KMS-11 (cell line): ENCODE measurements at regions not wholly inside any gene's neighbourhood (a gene's known extent, or its start where the extent isn't known, plus 50 kb on each side); places are given as distances from the start of the nearest gene placed in this dataset.

Experiments
- H2AFZ ChIP-seq: fragments of 200-600 bp; sonication (generic); 2 replicates; pipeline ENCODE4 v1.6.1; 2016; ENCODE audit warnings: antibody characterized with exemption, mixed run types, low read depth
- H3K27ac ChIP-seq: fragments of 200-600 bp; sonication (generic); 2 replicates; pipeline ENCODE4 v1.6.1; 2016; ENCODE audit warnings: mild to moderate bottlenecking, mixed run types
- H3K27me3 ChIP-seq: fragments of 200-600 bp; sonication (generic); 2 replicates; pipeline ENCODE4 v1.6.1; 2017; ENCODE audit warnings: mild to moderate bottlenecking, low read depth, mixed run types, moderate library complexity; ENCODE audit not compliant: insufficient read depth
- H3K36me3 ChIP-seq: fragments of 200-600 bp; sonication (generic); 2 replicates; pipeline ENCODE4 v1.6.1; 2017; ENCODE audit warnings: mild to moderate bottlenecking, mixed run types; ENCODE audit not compliant: insufficient read depth
- H3K4me1 ChIP-seq: fragments of 200-600 bp; sonication (generic); 2 replicates; pipeline ENCODE4 v1.6.1; 2016; ENCODE audit warnings: mild to moderate bottlenecking, low read depth, mixed run types; ENCODE audit not compliant: poor library complexity, severe bottlenecking
- H3K4me2 ChIP-seq: fragments of 200-600 bp; sonication (generic); 2 replicates; pipeline ENCODE4 v1.7.0; 2016; ENCODE audit warnings: mild to moderate bottlenecking, mixed run types
- H3K4me3 ChIP-seq: fragments of 200-600 bp; sonication (generic); IDR thresholded peaks from 2 replicates; pipeline ENCODE4 v1.6.1; 2017; ENCODE audit warnings: low read depth, low read length, mixed read lengths; ENCODE audit not compliant: insufficient read depth
- H3K79me2 ChIP-seq: fragments of 200-600 bp; sonication (generic); 2 replicates; pipeline ENCODE4 v1.6.1; 2016; ENCODE audit warnings: low read depth, mixed run types; ENCODE audit not compliant: insufficient read depth
- H3K9ac ChIP-seq: fragments of 200-600 bp; sonication (generic); 2 replicates; pipeline ENCODE4 v1.6.1; 2016; ENCODE audit warnings: mild to moderate bottlenecking, mixed run types
- H4K20me1 ChIP-seq: fragments of 200-600 bp; sonication (generic); 2 replicates; pipeline ENCODE4 v1.6.1; 2016; ENCODE audit warnings: mild to moderate bottlenecking, mixed run types; ENCODE audit not compliant: insufficient read depth
- TF ChIP-seq, protein P1 (sequence below): fragments of 200-600 bp; sonication (generic); conservative IDR thresholded peaks from 2 replicates; pipeline ENCODE4 v1.6.1; 2017; ENCODE audit warnings: low read depth, mild to moderate bottlenecking, antibody characterized with exemption, low read length, moderate library complexity, mixed read lengths

DNA sequence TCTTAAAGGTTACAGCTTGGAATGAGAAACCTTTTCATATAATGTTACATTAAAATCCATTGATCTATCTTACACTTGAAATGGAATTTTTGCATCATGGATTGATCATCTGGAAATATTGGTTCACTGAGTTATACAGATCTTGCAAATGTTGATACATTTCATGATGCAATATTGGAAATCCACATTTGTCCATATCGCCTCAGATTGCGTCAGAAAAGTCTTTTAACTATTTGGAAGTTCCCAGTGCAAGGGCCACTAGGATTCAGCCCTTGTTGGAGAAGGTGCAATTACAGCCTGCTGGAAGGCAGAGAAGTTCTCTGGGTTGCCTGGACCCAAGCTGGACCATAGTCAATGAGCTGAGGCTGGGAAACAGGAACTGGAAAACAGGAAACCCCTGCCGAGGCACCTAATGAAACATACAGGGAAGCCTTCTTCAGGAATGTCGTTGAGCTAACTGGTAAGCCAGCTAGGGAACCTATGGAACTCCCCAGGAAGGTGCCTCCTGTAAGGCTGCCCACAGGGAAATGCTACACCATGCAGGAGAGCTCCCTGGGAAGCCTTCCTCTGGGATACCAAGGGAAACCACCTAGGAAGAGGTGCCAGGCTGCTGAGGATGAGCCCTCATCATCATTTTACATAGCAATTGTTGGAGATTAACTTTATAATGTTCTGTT is 600.4 kb upstream of the CADM1 start:
- Histone ChIP-seq H2AFZ (no peak overlapping the region), H3K27ac (no peak overlapping the region), H3K27me3 (no peaks in the 10 kb centered on the region), H3K36me3 (no peaks in the 10 kb centered on the region), H3K4me1 (no peaks in the 10 kb centered on the region), H3K79me2 (no peaks in the 10 kb centered on the region), H3K4me2 (no peak overlapping the region), H3K4me3 (no peak overlapping the region), H4K20me1 (no peaks in the 10 kb centered on the region), H3K9ac (no peak overlapping the region)
- TF ChIP-seq, protein P1, sequence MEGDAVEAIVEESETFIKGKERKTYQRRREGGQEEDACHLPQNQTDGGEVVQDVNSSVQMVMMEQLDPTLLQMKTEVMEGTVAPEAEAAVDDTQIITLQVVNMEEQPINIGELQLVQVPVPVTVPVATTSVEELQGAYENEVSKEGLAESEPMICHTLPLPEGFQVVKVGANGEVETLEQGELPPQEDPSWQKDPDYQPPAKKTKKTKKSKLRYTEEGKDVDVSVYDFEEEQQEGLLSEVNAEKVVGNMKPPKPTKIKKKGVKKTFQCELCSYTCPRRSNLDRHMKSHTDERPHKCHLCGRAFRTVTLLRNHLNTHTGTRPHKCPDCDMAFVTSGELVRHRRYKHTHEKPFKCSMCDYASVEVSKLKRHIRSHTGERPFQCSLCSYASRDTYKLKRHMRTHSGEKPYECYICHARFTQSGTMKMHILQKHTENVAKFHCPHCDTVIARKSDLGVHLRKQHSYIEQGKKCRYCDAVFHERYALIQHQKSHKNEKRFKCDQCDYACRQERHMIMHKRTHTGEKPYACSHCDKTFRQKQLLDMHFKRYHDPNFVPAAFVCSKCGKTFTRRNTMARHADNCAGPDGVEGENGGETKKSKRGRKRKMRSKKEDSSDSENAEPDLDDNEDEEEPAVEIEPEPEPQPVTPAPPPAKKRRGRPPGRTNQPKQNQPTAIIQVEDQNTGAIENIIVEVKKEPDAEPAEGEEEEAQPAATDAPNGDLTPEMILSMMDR = no peak

DNA sequence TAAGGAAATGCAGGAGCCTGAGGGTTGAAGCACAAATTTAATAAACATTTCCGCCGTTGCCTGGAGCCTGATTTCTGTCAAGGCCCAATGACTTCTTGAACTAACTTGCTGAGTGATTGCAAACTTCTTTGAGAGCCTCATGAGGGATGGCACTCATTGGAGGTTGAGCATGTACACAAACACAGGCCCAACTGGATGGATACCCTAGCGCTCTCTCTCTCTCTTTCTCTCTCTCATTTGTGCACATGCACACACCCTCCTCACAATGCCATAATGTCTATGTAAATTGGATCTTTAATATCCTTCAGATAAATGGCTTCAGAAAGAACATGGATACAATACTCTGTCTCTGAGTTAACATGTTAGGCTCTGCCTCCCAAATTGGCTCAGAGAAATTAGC is 597.7 kb upstream of the CADM1 start:
- Histone ChIP-seq H3K9ac (no peak overlapping the region), H3K4me3 (no peak overlapping the region), H3K27ac (no peak overlapping the region), H3K27me3 (no peaks in the 10 kb centered on the region), H2AFZ (no peak overlapping the region), H3K4me1 (no peaks in the 10 kb centered on the region), H4K20me1 (no peaks in the 10 kb centered on the region), H3K4me2 (no peak overlapping the region), H3K79me2 (no peaks in the 10 kb centered on the region), H3K36me3 (no peaks in the 10 kb centered on the region)
- TF ChIP-seq, protein P1 = no peak

DNA sequence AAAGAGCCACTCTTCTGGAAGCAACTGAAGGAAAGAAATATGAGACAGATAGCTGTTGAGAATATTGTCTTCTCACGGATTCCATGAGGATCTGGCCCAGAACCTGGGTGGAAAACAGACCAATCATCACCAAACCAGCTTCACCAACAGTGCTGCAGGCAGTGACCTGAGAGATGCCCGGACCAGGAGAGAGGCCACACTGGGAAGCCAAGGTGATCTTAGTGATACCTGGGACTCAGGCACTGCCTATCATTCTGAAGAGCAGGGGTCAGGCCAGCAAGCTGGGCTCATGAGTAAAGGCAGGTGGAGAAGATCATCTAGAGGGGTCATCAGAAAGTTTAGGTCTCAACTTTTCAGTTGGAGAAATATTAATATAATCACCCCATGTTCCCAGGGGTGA is 595.8 kb upstream of the CADM1 start:
- Histone ChIP-seq H2AFZ (no peak overlapping the region), H3K9ac (no peak overlapping the region), H3K27me3 (no peaks in the 10 kb centered on the region), H3K4me3 (no peak overlapping the region), H3K27ac (no peak overlapping the region), H3K79me2 (no peaks in the 10 kb centered on the region), H3K4me1 (no peaks in the 10 kb centered on the region), H4K20me1 (no peaks in the 10 kb centered on the region), H3K4me2 (no peak overlapping the region), H3K36me3 (no peaks in the 10 kb centered on the region)
- TF ChIP-seq, protein P1 = no peak

DNA sequence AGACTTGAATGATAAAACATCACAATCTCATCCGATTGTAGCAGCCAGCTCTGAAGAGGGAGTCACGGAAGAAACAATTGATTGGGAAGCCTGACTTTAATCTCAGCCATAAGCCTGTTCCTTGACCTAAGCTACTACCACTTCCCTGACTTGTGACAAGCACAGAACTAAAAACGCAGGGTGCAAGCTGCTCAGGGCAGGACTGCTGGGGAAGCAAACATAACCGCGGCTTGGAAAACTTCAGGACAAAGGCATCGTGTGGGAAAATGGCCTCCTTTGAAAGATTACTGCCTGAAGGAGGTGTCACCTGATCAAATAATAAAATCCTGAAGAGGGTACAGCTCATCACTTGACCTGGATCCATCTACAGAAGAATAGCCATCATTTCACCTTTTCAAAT is 595.3 kb upstream of the CADM1 start:
- no peak overlapping the region for H2AFZ ChIP-seq
- H3K36me3 ChIP-seq = no peaks in the 10 kb centered on the region
- H3K27ac ChIP-seq = no peak overlapping the region
- no peaks in the 10 kb centered on the region for H3K4me1 ChIP-seq
- H3K4me2 ChIP-seq = no peak overlapping the region
- no peak overlapping the region for H3K4me3 ChIP-seq
- no peaks in the 10 kb centered on the region for H3K79me2 ChIP-seq
- H3K9ac ChIP-seq = no peak overlapping the region
- no peaks in the 10 kb centered on the region for H4K20me1 ChIP-seq
- no peaks in the 10 kb centered on the region for H3K27me3 ChIP-seq
- TF ChIP-seq, protein P1 = no peak
